Chondrocyte (in vitro differentiated cells): ENCODE measurements at regions not wholly inside any gene's neighbourhood (a gene's known extent, or its start where the extent isn't known, plus 50 kb on each side); places are given as distances from the start of the nearest gene placed in this dataset.

ENCODE experiments used
- DNase-seq: peaks from one replicate; pipeline ENCODE4 v3.0.0; 2021; ENCODE audit warnings: mixed read lengths, low spot score
- H3K27ac Mint-ChIP-seq: one replicate; pipeline ENCODE4 v1.8.0; 2021; ENCODE audit warnings: mild to moderate bottlenecking, moderate library complexity, mixed read lengths; ENCODE audit not compliant: unreplicated experiment
- H3K27me3 Mint-ChIP-seq: 2 replicates; pipeline ENCODE4 v1.8.0; 2021; ENCODE audit warnings: low read depth, mixed read lengths
- H3K36me3 Mint-ChIP-seq: 2 replicates; pipeline ENCODE4 v1.8.0; 2021; ENCODE audit warnings: low read depth, mixed read lengths
- H3K4me1 Mint-ChIP-seq: 2 replicates; pipeline ENCODE4 v1.8.0; 2021; ENCODE audit warnings: low read depth, mild to moderate bottlenecking, mixed read lengths
- H3K4me3 Mint-ChIP-seq: one replicate; pipeline ENCODE4 v1.8.0; 2021; ENCODE audit warnings: mild to moderate bottlenecking, moderate library complexity, mixed read lengths; ENCODE audit not compliant: unreplicated experiment
- H3K9me3 Mint-ChIP-seq: 2 replicates; pipeline ENCODE4 v1.8.0; 2021; ENCODE audit warnings: low read depth, mixed read lengths
- TF ChIP-seq, protein P1 (sequence below): fragments of 200-600 bp; sonication (generic); IDR thresholded peaks from 2 replicates; pipeline ENCODE4 v1.5.0; 2021; ENCODE audit warnings: antibody characterized with exemption, mild to moderate bottlenecking, moderate library complexity

DNA sequence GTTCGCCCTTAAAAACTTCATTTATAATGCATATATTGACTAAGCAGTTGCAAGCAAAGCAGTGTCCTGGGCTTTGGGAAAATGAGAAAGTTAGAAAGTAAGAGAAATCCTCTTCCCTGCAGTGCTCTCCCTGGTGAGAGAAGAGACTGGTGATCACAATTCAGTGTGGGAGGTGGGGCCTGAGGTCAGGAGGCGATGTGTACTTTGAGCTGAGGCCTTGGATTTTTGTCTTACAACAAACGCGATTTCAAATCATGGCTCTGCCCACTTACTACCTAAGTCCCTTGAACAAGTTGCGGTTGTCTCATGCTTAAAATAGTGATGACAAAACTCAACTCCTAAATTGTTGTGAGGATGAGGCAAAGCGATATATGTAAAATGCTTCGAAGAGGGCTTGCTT is 316.3 kb upstream of the NECTIN3 start:
- Mint-ChIP-seq H3K27ac (no peak overlapping the region), H3K27me3 (no peaks in the 10 kb centered on the region), H3K4me1 (peaks cover 12% of the 10 kb centered on the region), H3K9me3 (peaks cover 7% of the 10 kb centered on the region), H3K4me3 (no peak overlapping the region), H3K36me3 (no peaks in the 10 kb centered on the region)
- no peak for DNase-seq
- TF ChIP-seq, protein P1, sequence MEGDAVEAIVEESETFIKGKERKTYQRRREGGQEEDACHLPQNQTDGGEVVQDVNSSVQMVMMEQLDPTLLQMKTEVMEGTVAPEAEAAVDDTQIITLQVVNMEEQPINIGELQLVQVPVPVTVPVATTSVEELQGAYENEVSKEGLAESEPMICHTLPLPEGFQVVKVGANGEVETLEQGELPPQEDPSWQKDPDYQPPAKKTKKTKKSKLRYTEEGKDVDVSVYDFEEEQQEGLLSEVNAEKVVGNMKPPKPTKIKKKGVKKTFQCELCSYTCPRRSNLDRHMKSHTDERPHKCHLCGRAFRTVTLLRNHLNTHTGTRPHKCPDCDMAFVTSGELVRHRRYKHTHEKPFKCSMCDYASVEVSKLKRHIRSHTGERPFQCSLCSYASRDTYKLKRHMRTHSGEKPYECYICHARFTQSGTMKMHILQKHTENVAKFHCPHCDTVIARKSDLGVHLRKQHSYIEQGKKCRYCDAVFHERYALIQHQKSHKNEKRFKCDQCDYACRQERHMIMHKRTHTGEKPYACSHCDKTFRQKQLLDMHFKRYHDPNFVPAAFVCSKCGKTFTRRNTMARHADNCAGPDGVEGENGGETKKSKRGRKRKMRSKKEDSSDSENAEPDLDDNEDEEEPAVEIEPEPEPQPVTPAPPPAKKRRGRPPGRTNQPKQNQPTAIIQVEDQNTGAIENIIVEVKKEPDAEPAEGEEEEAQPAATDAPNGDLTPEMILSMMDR, result no peak

DNA sequence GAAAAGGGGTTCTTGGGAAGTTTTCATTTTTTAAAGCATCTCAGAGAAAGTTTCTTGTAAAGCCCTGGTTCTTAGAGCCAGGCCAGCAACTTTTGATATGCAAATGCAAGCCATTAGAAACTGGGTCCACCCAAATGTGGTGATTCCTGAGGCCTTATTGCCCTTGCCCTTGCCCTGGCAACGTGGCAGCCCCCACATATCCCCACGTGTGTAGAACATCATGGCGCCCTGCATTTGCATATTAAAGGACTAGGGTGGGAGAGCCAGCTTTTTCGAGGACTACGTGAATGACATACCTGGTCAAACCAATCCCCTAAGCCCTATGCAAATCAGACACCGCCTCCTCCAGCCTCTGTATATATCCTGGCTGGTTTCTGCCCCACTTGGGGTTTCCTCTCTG is 314.9 kb upstream of the NECTIN3 start:
- TF ChIP-seq, protein P1, result no peak
- Mint-ChIP-seq H3K9me3 (peaks cover 14% of the 10 kb centered on the region), H3K27me3 (no peaks in the 10 kb centered on the region), H3K36me3 (peaks cover 3% of the 10 kb centered on the region), H3K27ac (no peak overlapping the region), H3K4me1 (peaks cover 12% of the 10 kb centered on the region), H3K4me3 (no peak overlapping the region)
- no peak for DNase-seq

DNA sequence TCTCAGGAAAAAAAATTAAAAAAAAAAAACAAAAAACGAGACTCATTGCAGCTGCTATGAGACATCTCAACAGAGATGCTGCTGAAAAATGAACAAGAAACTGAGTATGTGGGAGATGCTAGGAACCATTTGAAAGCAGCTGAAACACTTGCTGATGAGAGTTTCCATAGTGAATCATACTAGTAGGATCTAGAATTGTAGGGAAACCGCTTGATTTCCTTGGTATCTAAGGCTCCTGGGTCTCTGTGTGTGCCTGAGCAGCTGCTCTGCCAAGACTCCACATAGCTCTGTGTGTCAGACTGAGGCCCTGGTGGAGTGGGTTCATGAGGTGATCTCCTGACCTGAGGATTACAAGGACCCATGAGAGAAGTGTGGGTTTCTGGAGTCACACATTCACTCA is 313.4 kb upstream of the NECTIN3 start:
- Mint-ChIP-seq H3K4me3 (no peak overlapping the region), H3K27ac (no peak overlapping the region), H3K36me3 (peaks cover 3% of the 10 kb centered on the region), H3K9me3 (peaks cover 19% of the 10 kb centered on the region), H3K27me3 (no peaks in the 10 kb centered on the region), H3K4me1 (peaks cover 6% of the 10 kb centered on the region)
- TF ChIP-seq, protein P1, result no peak
- DNase-seq, result no peak

DNA sequence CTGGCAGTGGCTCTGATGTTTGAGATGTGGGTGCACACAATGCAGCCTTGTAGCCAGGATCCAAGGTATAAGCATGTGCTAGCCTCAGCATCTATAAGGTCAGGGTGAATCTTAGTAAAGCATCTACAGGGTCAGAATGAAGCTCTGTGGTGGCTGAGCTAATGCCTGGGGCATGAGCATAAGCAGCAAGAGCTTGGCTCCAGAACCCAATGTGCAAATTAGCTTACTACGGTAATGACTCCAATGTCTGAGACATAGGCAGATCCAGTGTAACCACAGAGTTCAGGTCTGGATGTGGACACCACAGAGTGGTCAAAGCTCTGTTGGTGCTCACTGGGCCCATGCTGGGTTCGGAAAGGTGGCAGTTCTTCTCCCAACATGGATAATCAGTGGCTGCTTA is 304.5 kb upstream of the NECTIN3 start:
- Mint-ChIP-seq H3K36me3 (no peaks in the 10 kb centered on the region), H3K27ac (no peak overlapping the region), H3K4me1 (peaks cover 10% of the 10 kb centered on the region), H3K27me3 (no peaks in the 10 kb centered on the region), H3K4me3 (no peak overlapping the region), H3K9me3 (peaks cover 9% of the 10 kb centered on the region)
- TF ChIP-seq, protein P1, result no peak
- no peak for DNase-seq

DNA sequence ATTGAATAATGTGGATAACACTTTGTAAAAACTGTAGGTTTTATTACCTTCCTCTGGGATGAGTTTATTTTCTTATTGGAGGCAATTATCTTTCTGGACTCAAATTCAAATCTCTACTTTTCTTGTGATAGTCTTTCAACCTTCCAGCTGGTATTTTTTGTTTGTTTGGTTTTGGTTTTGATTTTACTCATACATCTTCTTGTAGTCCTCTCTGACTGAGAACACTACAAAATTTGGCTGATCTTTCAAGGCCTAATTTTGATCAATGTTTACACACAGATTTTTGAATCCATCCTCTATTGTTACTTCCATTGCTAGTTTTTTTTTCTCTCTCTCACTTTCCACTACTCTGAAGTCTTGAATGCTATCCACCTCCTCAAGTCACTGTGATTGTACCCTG is 303.8 kb upstream of the NECTIN3 start:
- Mint-ChIP-seq H3K4me3 (no peak overlapping the region), H3K27me3 (no peaks in the 10 kb centered on the region), H3K4me1 (peaks cover 17% of the 10 kb centered on the region), H3K36me3 (no peaks in the 10 kb centered on the region), H3K27ac (no peak overlapping the region), H3K9me3 (peaks cover 6% of the 10 kb centered on the region)
- DNase-seq, result no peak
- TF ChIP-seq, protein P1, result no peak
